GM12872 (cell line): ENCODE measurements at regions not wholly inside any gene's neighbourhood (a gene's known extent, or its start where the extent isn't known, plus 50 kb on each side); places are given as distances from the start of the nearest gene placed in this dataset.

Experiments used
- TF ChIP-seq, protein P1 (sequence below): IDR thresholded peaks from 3 replicates; pipeline ENCODE4 v1.5.1; 2011; ENCODE audit warnings: low read depth, mild to moderate bottlenecking, low read length, moderate library complexity; ENCODE audit not compliant: insufficient read depth

DNA sequence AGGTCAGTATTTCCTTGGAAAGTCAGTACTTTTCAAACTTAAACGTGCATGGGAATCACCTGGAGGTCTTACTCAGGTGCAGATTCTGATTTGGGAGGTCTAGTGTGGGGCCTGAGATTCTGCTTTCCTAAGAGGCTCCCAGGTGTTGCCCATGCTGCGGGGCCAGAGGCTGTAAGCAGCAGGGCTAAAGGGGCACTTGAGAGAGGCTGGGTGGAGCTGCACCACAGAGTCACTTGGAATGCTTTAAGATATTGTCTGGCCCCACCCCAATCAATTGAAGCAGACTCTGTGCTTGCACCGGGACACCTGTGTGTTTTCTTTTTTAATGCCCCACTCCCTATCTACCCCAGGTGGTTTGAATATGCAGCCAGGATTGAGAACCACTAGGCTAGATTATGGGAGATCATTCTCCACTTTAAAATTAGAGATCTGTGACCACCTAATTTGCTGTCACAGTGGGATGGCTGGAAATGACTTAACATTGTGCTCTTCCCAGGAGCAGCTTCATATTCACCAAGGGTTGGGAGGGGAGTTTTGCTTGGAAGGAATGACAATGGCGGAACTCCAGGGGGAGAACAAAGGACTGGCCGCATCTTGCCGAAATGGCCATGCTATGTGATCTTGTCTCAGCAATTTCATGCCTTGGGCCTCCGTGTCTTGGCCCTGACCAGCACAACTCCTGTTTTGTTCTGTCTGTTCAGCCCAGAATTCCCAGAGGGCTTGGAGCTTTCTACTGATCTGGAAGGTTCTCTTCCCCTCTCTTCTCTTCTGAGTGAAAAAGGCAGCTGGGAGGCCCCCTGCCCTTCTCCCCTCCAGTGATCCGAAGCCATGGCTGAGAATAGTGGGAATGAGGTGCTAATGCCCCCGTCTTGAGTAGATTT is 80.2 kb downstream of the FAM241B start:
- TF ChIP-seq, protein P1, sequence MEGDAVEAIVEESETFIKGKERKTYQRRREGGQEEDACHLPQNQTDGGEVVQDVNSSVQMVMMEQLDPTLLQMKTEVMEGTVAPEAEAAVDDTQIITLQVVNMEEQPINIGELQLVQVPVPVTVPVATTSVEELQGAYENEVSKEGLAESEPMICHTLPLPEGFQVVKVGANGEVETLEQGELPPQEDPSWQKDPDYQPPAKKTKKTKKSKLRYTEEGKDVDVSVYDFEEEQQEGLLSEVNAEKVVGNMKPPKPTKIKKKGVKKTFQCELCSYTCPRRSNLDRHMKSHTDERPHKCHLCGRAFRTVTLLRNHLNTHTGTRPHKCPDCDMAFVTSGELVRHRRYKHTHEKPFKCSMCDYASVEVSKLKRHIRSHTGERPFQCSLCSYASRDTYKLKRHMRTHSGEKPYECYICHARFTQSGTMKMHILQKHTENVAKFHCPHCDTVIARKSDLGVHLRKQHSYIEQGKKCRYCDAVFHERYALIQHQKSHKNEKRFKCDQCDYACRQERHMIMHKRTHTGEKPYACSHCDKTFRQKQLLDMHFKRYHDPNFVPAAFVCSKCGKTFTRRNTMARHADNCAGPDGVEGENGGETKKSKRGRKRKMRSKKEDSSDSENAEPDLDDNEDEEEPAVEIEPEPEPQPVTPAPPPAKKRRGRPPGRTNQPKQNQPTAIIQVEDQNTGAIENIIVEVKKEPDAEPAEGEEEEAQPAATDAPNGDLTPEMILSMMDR = no peak

DNA sequence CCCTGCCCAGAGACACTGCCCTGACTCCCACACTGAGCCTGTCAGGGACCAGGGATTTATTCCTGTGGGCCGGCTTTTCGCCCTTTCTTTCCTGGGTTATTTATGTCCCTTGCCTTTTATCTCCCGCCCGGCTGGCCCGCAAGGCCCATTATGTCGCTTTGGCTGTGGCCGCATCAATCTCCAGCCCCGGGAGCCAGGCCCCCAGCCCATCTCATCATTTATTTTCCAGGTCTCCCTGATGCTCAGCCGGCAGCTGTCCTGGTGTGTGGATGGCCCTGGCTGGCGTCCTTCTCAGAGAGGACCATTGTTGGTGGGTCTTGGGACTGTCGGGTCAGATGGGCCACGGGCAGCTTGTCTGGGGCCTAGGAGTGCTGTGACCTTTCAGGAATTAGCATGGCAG is 82.3 kb downstream of the FAM241B start:
- TF ChIP-seq, protein P1 = no peak

DNA sequence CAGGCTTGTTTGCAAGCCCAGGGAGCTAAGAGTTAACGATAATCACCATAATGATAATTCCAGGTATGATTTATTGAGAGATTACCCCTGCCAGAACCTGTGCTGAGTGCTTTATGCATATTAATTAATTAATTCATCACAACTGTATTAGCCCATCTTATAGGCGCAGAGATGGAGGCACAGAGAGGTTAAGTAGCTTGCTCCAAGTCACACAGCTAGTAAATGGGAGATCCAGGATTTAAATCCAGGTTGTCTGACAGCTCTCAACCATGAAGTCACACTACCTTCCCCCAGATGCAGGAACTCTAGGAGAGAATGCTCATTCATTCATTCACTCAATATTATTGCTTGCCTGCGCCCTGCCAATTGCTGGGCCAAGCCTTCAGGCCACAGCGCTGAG is 84.5 kb downstream of the FAM241B start:
- TF ChIP-seq, protein P1 = no peak

DNA sequence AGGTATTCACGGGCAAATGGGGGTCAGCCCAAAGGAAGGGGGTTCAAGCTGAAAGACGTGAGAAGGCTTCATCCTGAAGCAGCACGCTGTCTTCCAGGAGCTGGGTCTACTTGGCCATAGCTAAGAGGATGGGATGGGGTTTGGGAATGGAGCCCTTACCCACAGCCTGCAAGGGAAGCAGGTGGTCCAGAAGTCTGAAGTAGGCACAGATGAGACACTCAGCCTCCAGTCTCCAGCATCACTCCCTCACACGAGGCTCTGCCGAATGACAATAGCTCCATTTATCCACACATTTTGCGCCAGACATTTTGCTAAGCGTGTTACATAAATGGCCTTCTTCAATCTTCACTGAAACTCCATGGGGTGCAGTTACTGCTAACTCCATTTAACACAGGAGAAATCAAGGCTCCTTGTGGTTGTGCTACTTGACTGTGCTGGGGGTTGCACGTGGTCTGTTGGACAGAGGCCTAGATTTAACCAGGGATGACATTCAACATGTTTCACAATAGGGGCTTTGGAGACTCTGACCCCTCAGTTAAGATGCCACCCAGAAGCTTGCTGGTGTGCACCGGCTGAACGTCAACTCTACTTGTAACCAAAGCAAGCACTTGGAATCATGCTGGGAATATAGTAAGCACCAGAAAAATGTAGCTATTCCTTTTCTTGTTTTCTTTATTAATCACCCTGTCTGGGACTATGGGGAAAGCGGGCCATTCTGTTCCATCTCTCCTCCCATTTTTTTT is 85.3 kb downstream of the FAM241B start:
- TF ChIP-seq, protein P1 = no peak

DNA sequence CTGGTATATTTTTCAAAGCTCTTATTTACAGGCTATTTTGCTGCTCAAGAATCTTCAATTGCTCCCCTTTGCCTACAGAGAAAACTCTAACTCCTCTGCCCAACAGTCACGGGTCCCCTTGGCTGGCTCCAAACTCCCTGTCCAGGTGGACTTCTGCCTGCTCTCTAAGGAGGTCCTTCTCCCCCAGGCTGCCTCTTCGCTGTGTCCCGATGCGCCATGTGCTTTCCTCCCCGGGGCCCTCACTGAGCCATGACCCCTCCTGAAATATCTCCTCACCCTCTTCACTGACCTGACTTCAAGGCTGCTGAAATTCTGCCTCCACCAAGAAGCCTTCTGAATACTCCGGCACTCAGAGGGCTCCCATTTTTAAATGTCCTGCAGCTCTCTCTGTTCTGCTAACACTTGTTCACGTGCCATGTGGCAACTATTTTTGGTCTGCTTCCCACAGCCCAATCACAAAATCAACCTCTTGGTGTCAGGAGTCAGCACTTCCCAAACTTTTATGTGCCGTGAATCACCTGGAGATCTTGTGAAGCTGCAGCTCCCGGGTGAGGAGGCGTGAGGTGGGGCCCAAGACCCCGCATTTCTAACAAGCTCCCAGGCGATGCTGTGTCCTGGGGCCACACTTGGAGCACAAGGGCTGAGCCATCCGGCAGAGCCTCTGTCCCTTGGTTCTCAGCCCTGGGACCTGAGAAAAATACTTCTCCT is 85.7 kb upstream of the COL13A1 start:
- TF ChIP-seq, protein P1 = no peak

DNA sequence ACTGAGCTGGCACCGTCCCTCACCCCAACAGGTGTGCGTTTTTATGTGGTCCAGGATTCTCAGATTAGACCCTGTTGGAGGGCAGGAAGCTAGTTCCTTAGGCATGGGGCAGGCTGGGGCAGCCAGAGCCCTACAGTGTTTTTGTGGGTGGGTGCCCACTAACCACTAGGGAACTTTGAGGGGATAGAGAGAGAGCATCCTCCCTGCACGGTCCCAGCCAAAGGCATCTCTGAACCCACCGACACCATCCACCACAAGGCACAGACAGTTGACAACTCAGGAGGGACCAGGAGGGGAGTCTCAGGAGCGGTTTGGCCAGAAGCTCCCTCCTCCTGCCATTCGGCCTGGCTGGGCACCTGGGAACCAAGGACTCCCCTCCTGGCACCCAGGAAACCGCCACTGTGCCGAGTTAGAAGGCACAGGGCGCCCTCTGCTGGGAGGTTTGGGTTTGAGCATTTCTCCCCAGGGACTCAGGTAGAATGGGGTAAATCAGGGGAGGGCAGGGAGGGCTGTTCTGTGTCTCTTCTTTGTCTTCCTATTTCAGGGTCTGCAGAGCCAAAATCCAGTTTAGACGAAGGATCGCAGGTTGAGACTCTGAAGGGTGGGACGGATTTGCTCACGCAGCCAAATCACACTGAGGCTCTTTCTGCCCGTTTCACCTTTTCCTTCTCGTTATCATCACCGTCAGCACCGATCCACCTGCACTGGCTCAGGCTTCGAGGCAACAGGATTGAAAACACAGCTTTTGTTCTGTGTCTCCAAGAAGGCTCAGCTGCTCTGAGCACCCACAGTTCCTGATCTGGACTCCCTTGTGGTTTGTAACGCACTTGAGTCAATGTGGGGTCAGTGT is 84.8 kb upstream of the COL13A1 start:
- TF ChIP-seq, protein P1 = peak; percentile 81
